Caco-2 (cell line): ENCODE measurements at regions not wholly inside any gene's neighbourhood (a gene's known extent, or its start where the extent isn't known, plus 50 kb on each side); places are given as distances from the start of the nearest gene placed in this dataset.
"Not testable (repeated sequence)": the region's sequence is repeated elsewhere in the genome, so short reads cannot be mapped to it uniquely, and the experiment has no call there.

Source experiments
- BruUV-seq: library from RNA; stranded (reverse); fragments of 400-500 nt; replicated peaks from 2 replicates; lab custom pipeline; 2021; lab: Mats Ljungman, UMichigan
- CTCF ChIA-PET: fragments of 300-600 bp; sonication (Branson Sonifier 250); formaldehyde crosslinking; loops from one replicate; lab custom pipeline; 2022; ENCODE audit warnings: antibody characterized with exemption; lab: Charles Lee
- POLR2A ChIA-PET: fragments of 300-600 bp; sonication (Branson Sonifier 250); formaldehyde crosslinking; loops from one replicate; lab custom pipeline; 2022; ENCODE audit warnings: antibody characterized with exemption; lab: Charles Lee
- DNase-seq, 2 experiments: peaks; one replicate each; pipeline versions ENCODE4 v3.0.0 to v3.0.0-alpha.2; 2020 to 2022
- H3K27me3 ChIP-seq: replicated peaks from 2 replicates; pipeline ENCODE4 v1.6.0; 2011; ENCODE audit warnings: low read length; ENCODE audit not compliant: control insufficient read depth, insufficient read depth
- H3K36me3 ChIP-seq: 2 replicates; pipeline ENCODE4 v1.5.1; 2011; ENCODE audit warnings: low read length; ENCODE audit not compliant: control insufficient read depth, insufficient read depth
- H3K4me1 ChIP-seq: fragments of 250-450 bp; sonication (Bioruptor Pico); 2 replicates; pipeline ENCODE4 v1.5.1; 2020; ENCODE audit warnings: mild to moderate bottlenecking
- H3K4me3 ChIP-seq: 2 replicates; pipeline ENCODE4 v1.5.1; 2011; ENCODE audit warnings: low read depth, mild to moderate bottlenecking, control low read depth, low read length
- H3K9me3 ChIP-seq: fragments of 250-450 bp; sonication (Bioruptor Pico); 2 replicates; pipeline ENCODE4 v1.5.1; 2020; ENCODE audit warnings: mild to moderate bottlenecking, moderate library complexity
- H3K27ac Mint-ChIP-seq: one replicate; pipeline ENCODE4 v1.8.0; 2022; ENCODE audit warnings: mixed read lengths; ENCODE audit not compliant: unreplicated experiment
- H3K27me3 Mint-ChIP-seq: one replicate; pipeline ENCODE4 v1.8.0; 2022; ENCODE audit warnings: mixed read lengths; ENCODE audit not compliant: insufficient read depth, unreplicated experiment
- H3K36me3 Mint-ChIP-seq: one replicate; pipeline ENCODE4 v1.8.0; 2022; ENCODE audit warnings: mild to moderate bottlenecking, mixed read lengths; ENCODE audit not compliant: insufficient read depth, unreplicated experiment
- H3K4me1 Mint-ChIP-seq: one replicate; pipeline ENCODE4 v1.8.0; 2022; ENCODE audit warnings: low read depth, mixed read lengths; ENCODE audit not compliant: unreplicated experiment
- H3K4me3 Mint-ChIP-seq: one replicate; pipeline ENCODE4 v1.8.0; 2022; ENCODE audit warnings: mild to moderate bottlenecking, moderate library complexity, mixed read lengths; ENCODE audit not compliant: unreplicated experiment
- H3K9me3 Mint-ChIP-seq: one replicate; pipeline ENCODE4 v1.8.0; 2022; ENCODE audit warnings: mixed read lengths; ENCODE audit not compliant: unreplicated experiment
- intact Hi-C: fragments of 100-400 bp; cut with micrococcal nuclease; formaldehyde crosslinking; loops from one replicate; pipeline ENCODE4 v1.10.0; 2022; ENCODE audit not compliant: unreplicated experiment
- TF ChIP-seq, protein P1 (sequence below), 2 experiments: fragments of 200-600 bp in 1 of 2; IDR thresholded peaks; 1 replicate in 1 of 2; 2 replicates in 1 of 2; pipeline versions ENCODE4 v1.5.1 to v1.8.0; 2011 to 2022; ENCODE audit warnings: antibody characterized with exemption in 1 of 2, control low read depth in 1 of 2, inconsistent platforms in 1 of 2, low read depth in 1 of 2, low read length in 1 of 2, mild to moderate bottlenecking in 1 of 2, moderate library complexity in 1 of 2; ENCODE audit not compliant: insufficient read depth in 1 of 2, severe bottlenecking in 1 of 2, unreplicated experiment in 1 of 2

DNA sequence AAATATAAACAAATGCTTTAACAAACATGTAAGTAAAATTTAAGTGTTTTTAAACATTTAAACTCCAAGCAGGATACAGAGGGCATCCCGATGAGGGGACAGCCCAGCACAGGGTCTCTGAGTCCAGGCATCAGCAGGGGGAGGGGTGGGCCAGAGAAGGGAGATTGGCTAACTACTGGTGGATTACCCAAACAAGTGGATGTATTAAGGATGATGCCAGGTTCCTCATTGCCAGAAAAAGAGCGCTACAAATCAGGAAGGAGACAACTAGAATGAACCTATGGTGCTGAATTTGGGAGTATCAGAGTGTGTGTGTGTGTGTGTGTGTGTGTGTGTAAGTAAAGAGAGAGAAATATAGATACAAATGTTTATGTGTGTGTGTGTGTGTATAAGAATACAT lies 162.0 kb upstream of the RMP24 start:
- H3K4me1 Mint-ChIP-seq, result no peaks in the 10 kb centered on the region
- DNase-seq, result no peak
- TF ChIP-seq, protein P1, sequence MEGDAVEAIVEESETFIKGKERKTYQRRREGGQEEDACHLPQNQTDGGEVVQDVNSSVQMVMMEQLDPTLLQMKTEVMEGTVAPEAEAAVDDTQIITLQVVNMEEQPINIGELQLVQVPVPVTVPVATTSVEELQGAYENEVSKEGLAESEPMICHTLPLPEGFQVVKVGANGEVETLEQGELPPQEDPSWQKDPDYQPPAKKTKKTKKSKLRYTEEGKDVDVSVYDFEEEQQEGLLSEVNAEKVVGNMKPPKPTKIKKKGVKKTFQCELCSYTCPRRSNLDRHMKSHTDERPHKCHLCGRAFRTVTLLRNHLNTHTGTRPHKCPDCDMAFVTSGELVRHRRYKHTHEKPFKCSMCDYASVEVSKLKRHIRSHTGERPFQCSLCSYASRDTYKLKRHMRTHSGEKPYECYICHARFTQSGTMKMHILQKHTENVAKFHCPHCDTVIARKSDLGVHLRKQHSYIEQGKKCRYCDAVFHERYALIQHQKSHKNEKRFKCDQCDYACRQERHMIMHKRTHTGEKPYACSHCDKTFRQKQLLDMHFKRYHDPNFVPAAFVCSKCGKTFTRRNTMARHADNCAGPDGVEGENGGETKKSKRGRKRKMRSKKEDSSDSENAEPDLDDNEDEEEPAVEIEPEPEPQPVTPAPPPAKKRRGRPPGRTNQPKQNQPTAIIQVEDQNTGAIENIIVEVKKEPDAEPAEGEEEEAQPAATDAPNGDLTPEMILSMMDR (IDR thresholded peaks at IDR 0.05; ENCODE audit: insufficient read depth in 1 of 2, low read depth in 1 of 2, low read length in 1 of 2, severe bottlenecking in 1 of 2, unreplicated experiment in 1 of 2), result no peak
- Histone ChIP-seq H3K4me3 (no peak overlapping the region), H3K4me1 (no peaks in the 10 kb centered on the region), H3K36me3 (no peaks in the 10 kb centered on the region), H3K27me3 (no peaks in the 10 kb centered on the region), H3K9me3 (no peaks in the 10 kb centered on the region)
- peaks cover 2% of the 10 kb centered on the region for H3K27me3 Mint-ChIP-seq
- no peak overlapping the region for H3K4me3 Mint-ChIP-seq
- no peaks in the 10 kb centered on the region for H3K9me3 Mint-ChIP-seq
- CTCF ChIA-PET, result no interaction called here
- H3K27ac Mint-ChIP-seq, result no peak overlapping the region
- intact Hi-C loops, result no loop called here
- no peaks in the 10 kb centered on the region for H3K36me3 Mint-ChIP-seq
- POLR2A ChIA-PET, result no interaction called here
- BruUV-seq, result no TSS peak

DNA sequence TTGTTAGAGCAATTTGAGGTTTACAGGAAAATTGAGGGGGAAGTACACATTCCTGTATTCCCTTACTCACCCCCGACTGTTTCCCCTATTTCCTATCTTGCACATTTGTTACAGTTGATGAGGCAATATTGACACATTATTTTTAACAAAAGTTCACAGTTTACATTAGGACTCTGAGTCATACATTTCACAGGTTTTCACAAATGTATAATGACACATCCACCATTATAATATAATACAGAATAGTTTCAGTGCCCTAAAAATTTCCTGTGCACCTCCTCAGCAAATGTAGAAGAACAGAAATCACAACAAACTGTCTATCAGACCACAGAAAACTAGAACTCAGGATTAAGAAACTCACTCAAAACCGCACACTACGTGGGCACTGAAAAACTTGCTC lies 160.6 kb upstream of the RMP24 start:
- POLR2A ChIA-PET, result no interaction called here
- CTCF ChIA-PET, result no interaction called here
- Histone ChIP-seq H3K4me3 (no peak overlapping the region), H3K36me3 (no peaks in the 10 kb centered on the region), H3K9me3 (no peaks in the 10 kb centered on the region), H3K4me1 (no peaks in the 10 kb centered on the region), H3K27me3 (no peaks in the 10 kb centered on the region)
- Mint-ChIP-seq H3K36me3 (no peaks in the 10 kb centered on the region), H3K4me1 (no peaks in the 10 kb centered on the region), H3K27ac (no peak overlapping the region), H3K9me3 (no peaks in the 10 kb centered on the region), H3K27me3 (peaks cover 2% of the 10 kb centered on the region), H3K4me3 (no peak overlapping the region)
- TF ChIP-seq, protein P1 (IDR thresholded peaks at IDR 0.05; ENCODE audit: insufficient read depth in 1 of 2, low read depth in 1 of 2, low read length in 1 of 2, severe bottlenecking in 1 of 2, unreplicated experiment in 1 of 2), result no peak
- intact Hi-C loops, result no loop called here
- BruUV-seq, result no TSS peak
- no peak for DNase-seq

DNA sequence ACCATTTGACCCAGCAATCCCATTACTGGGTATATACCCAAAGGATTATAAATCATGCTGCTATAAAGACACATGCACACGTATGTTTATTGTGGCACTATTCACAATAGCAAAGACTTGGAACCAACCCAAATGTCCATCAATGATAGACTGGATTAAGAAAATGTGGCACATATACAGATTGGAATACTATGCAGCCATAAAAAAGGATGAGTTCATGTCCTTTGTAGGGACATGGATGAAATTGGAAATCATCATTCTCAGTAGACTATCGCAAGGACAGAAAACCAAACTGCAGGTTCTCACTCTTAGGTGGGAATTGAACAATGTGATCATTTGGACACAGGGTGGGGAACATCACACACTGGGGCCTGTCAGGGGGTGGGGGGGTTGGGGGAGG lies 157.5 kb upstream of the RMP24 start:
- intact Hi-C loops, BruUV-seq, H3K36me3 Mint-ChIP-seq, H3K36me3 ChIP-seq, CTCF ChIA-PET, H3K4me3 Mint-ChIP-seq, POLR2A ChIA-PET, H3K9me3 Mint-ChIP-seq, H3K27me3 ChIP-seq, H3K9me3 ChIP-seq, DNase-seq, H3K4me1 ChIP-seq, H3K27ac Mint-ChIP-seq, H3K4me3 ChIP-seq, H3K4me1 Mint-ChIP-seq, H3K27me3 Mint-ChIP-seq: not testable (repeated sequence)

DNA sequence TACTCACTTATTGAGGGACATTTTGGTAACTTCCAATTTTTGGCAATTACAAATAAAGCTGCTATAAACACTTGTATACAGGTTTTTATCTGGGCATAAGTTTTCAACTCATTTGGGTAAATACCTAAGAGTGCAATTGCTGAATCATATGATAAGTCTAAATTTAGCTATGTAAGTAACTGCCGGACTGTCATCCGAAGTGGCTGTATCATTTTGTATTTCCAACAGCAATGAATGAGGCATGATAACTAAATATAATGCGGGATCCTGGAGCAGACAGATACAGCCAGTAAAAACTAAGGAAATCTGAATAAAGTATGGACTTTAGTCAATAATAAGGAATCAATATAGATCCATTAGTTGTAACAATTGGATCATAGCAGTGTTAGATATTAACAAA lies 156.5 kb upstream of the RMP24 start:
- Mint-ChIP-seq H3K36me3 (no peaks in the 10 kb centered on the region), H3K27ac (no peak overlapping the region), H3K4me1 (no peaks in the 10 kb centered on the region), H3K9me3 (no peaks in the 10 kb centered on the region), H3K27me3 (no peaks in the 10 kb centered on the region), H3K4me3 (no peak overlapping the region)
- ChIA-PET CTCF (no interaction called here), POLR2A (no interaction called here)
- Histone ChIP-seq H3K27me3 (no peaks in the 10 kb centered on the region), H3K36me3 (no peaks in the 10 kb centered on the region), H3K4me3 (no peak overlapping the region), H3K4me1 (no peaks in the 10 kb centered on the region), H3K9me3 (no peaks in the 10 kb centered on the region)
- TF ChIP-seq, protein P1 (IDR thresholded peaks at IDR 0.05; ENCODE audit: insufficient read depth in 1 of 2, low read depth in 1 of 2, low read length in 1 of 2, severe bottlenecking in 1 of 2, unreplicated experiment in 1 of 2), result no peak
- intact Hi-C loops, result no loop called here
- no TSS peak for BruUV-seq
- no peak for DNase-seq
